ENCODE measurements at regions not wholly inside any gene's neighbourhood (a gene's known extent, or its start where the extent isn't known, plus 50 kb on each side); places are given as distances from the start of the nearest gene placed in this dataset.

DNA sequence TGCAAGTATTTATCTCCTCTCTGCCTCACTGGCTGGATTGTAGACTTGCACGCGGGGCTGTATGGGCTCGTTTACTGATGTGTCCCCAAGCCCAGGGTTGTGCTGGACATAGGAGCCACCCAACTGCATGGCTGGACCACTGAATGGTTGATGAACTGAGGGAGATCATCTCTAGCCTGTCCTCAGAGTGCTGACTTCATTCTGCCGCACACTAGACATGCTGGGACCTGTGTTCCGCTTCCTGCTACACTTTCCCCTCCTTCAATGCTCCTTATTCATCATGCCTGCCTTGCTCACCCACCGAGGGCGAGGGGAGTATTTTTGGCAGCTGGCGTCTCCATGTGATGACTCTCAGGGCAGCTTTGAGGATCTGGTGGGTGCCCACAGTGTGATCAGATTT is 440.2 kb downstream of the GLRX3 start:
- no peak for DNase-seq

- DNase-seq: no peak
These were observed 440.8 kb downstream of the GLRX3 start for GRCh38 chr10:130577039-130577438.

DNA sequence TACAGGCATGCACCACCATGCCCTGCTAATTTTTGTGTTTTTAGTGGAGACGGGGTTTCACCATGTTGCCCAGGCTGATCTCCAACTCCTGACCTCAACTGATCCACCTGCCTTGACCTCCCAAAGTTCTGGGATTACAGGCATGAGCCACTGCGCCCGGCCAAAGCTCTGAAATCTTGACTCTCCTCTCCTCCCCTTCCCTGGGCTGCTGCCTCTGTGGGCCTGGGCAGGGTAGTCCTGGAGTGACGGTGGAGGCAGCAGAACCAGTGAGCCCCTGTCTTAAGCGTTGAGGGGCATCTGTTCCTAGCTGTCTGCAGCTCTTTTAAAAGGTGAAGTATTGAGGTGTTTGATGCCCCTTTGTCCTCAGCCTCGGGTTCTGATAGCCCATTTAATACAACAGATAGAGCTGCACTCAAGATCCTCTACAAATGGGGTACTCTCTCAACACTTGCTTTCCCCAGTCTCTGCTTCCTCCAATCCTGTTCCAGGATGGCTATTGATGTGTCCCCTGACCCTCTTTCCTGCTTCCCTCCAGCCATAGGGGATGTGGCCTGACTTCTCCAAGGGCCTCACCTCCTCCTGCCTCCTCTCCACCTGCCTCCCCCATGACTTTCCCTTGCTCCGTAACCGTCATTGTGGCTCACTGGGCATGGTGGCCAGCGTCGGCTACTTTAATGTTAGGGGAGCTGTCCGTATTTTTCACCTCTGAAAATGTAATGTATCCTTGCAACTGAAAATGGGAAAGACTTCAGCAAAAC is 442.5 kb downstream of the GLRX3 start:
- DNase-seq: no peak

DNA sequence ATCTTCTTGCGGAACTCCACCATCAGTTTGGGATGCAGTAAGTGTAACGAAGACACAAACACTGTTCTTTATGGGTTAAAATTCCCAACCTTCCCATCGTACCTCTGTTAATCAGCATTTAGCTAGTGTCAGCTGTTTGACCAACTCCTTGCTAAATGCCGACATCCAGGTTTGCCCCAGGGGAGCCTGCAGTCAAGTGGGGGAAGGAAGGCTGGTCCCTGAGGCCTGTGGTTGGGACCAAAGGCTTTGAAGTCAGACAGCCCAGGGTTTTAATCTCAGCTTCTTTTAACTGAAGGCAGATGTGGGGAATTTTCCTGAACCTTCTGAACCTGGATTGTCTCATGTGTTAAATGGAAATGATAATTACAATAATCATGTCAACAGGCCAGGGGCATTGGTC is 443.7 kb downstream of the GLRX3 start:
- no peak for DNase-seq

DNA sequence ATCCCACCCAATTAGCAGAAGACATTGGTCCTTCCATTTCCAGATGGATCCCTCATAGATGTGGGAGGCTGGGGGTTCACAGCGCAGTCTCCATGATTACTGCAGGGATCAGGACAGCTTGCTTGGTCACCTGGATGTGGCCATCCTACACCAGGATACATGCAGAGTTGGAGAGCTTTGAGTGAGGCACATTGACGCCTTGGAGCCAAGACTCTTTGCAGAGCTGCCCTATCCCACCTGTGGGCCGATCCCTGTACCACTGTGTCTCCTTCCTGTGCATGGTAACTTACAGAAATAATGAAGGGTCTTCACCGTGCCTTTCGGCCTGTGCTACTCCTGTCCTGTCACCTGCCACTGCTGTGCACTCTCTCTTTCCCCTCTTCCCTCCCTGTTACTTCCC is 444.8 kb downstream of the GLRX3 start:
- no peak for DNase-seq

GRCh38 chr10:130587718-130588117 is 451.5 kb downstream of the GLRX3 start:
- no peak for DNase-seq

- DNase-seq: no peak
These were observed 469.8 kb downstream of the GLRX3 start for GRCh38 chr10:130606001-130606405.

GRCh38 chr10:130607366-130607765 is 471.2 kb downstream of the GLRX3 start:
- DNase-seq: no peak

GRCh38 chr10:130611239-130611638 is 475.0 kb downstream of the GLRX3 start:
- DNase-seq: no peak

GRCh38 chr10:130615457-130615856 is 479.3 kb downstream of the GLRX3 start:
- no peak for DNase-seq

DNA sequence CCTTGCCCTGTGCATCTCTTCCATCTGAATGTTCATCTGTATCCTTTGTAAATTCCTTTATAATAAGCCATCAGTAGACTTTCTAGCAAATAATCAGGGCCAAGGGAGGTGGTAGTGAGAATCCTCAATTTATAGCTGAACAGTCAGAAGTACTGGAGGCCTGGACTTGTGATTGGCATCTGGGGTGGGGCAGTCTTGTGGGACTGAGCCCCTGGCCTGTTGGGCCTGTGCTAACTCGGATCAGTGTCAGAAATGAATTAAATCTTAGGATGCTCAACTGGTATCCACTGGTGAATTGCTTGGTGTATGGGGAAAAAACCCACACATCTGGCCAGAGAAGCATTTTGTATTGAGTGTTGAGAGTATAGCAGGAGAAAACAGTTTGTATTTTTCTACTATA is 481.8 kb downstream of the GLRX3 start:
- DNase-seq: no peak

- no peak for DNase-seq
These were observed 482.5 kb downstream of the GLRX3 start for GRCh38 chr10:130618647-130619046.

GRCh38 chr10:130621231-130621775 is 485.1 kb downstream of the GLRX3 start:
- DNase-seq: no peak

- DNase-seq: no peak
These were observed 487.6 kb downstream of the GLRX3 start for GRCh38 chr10:130623680-130624267.

DNA sequence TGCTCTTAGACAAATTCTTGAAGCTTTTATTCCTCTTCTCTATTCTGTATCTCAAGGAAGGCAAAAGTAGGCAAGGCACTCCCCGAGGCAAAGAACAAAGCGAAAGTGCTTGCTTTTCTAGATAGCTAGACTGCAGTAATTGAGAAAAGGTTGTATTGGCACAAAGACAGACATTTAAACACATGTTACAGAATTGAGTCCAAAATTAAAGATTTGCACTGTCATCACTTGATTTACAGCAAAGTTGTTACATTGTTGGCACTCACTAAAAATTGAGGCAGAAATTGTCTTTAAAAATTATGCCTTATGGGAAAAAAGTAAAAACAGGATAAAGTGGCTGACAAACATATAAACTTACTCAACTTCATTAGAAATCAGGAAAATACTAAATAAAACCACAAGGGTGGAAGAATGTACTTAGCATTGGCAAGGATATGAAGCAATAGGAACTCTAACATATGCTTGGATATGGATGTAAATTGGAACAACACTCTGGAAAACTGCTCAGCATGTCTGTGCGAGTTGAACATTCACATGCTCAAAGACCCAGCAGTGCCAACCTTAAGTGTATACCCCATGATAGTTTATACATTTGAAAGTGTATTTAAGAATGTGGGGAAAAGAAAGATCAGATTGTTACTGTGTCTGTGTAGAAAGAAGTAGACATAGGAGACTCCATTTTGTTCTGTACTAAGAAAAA is 491.3 kb downstream of the GLRX3 start:
- DNase-seq: no peak

DNA sequence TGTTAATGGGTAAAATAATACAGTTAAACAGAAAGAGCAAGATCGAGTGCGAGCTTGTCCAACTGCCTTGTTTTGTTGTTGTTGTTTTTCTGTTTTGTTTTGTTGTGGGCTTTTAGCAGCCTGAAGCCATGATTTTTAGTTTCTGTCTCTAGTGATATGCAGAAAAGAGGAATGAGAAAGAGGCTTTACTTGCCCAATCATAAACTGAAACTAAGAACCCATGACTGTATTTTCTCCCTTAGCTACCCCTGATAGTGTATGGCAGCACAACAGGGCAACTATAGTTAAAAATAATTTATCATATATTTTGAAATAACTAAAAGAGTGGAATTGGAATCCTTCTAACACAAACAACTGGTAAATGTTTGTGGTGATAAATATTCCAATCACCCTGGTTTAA is 493.9 kb downstream of the GLRX3 start:
- DNase-seq: no peak

GRCh38 chr10:130631142-130632096 is 495.2 kb downstream of the GLRX3 start:
- no peak for DNase-seq

DNA sequence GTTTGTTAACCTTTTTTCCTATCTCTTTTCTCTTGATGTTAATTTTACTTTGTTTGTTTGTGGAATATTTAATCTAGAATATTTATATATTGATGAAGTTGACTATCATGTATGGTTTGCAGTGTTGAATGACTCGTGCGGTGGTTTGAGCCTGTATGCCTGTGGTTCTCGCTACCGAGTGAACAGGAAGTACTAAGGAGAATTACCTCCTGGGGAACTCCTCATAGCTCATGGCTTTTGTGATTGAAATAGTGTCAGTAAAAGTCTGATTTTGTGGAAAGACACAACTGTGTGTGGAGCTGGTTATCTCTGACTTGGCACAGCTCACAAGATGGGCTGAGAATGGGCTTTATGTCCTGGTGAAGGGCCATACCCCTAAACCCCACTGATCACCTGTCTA is 498.6 kb downstream of the GLRX3 start:
- DNase-seq: no peak

- DNase-seq: no peak
These were observed 499.3 kb downstream of the GLRX3 start for GRCh38 chr10:130635528-130635927.

GRCh38 chr10:130636313-130636930 is 500.2 kb downstream of the GLRX3 start:
- DNase-seq: no peak

GRCh38 chr10:130637089-130637676 is 501.0 kb downstream of the GLRX3 start:
- no peak for DNase-seq

DNA sequence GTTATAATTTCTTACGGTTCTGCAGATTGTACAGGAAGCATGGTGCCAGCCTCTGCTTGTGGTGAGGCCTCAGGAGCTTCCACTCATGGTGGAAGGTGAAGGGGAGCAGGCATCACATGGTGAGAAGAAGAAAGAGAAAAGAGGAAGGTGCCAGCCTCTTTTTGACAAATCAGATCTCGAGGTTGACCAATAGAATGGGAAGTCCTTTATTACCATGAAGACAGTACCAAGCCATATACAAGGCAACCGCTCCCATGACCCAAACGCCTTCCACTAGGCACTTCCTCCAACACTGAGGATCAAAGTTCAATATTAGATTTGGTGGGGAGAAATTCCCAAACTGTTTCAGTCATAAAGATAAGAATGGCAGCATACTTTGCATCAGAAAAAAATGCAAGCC is 502.8 kb downstream of the GLRX3 start:
- no peak for DNase-seq
